B cell (primary cell): ENCODE measurements at regions not wholly inside any gene's neighbourhood (a gene's known extent, or its start where the extent isn't known, plus 50 kb on each side); places are given as distances from the start of the nearest gene placed in this dataset.

ENCODE experiments used
- ATAC-seq: fragments of 200-7000 bp; cut with Tn5 transposase; one replicate; pipeline ENCODE4 v1.10.0; 2021; ENCODE audit warnings: low read depth, mild to moderate bottlenecking, moderate number of reproducible peaks, moderate library complexity
- CTCF ChIA-PET: fragments of 350-600 bp; sonication (Branson Sonifier 250); formaldehyde crosslinking; loops from one replicate; lab custom pipeline; 2021; ENCODE audit warnings: antibody characterized with exemption, inconsistent platforms; lab: Charles Lee
- POLR2A ChIA-PET: fragments of 350-600 bp; sonication (Branson Sonifier 250); formaldehyde crosslinking; loops from one replicate; lab custom pipeline; 2021; ENCODE audit warnings: antibody characterized with exemption; lab: Charles Lee
- DNase-seq: peaks from one replicate; pipeline ENCODE4 v3.0.0; 2013
- H2AFZ ChIP-seq: 2 replicates; pipeline ENCODE4 v1.6.1; 2012; ENCODE audit warnings: mild to moderate bottlenecking, low read depth, low read length; ENCODE audit not compliant: insufficient read depth, poor library complexity, severe bottlenecking
- H3K27ac ChIP-seq, 2 donors: 1 replicate in 1 of 2; 2 replicates in 1 of 2; pipeline ENCODE4 v1.5.1; 2012 to 2013; ENCODE audit warnings: low read length in 2 of 2, mild to moderate bottlenecking in 2 of 2, moderate library complexity in 1 of 2
- H3K27me3 ChIP-seq, 4 experiments: fragments of 200-600 bp in 1 of 4; sonication (generic) in 1 of 4; replicated peaks in 1 of 4; 1 replicate in 2 of 4; 2 replicates in 2 of 4; pipeline versions ENCODE4 v1.6.1 to v1.7.0; 2013 to 2016; ENCODE audit warnings: low read length in 3 of 4, mild to moderate bottlenecking in 2 of 4, mixed read lengths in 1 of 4, moderate library complexity in 1 of 4; ENCODE audit not compliant: insufficient read depth in 4 of 4, control insufficient read depth in 3 of 4; ENCODE audit errors: control extremely low read depth in 1 of 4
- H3K36me3 ChIP-seq, 2 experiments: replicated peaks in 1 of 2; 1 replicate in 1 of 2; 2 replicates in 1 of 2; pipeline versions ENCODE4 v1.6.1 to v1.7.1; 2013; ENCODE audit warnings: low read length in 1 of 2; ENCODE audit not compliant: insufficient read depth in 2 of 2, control insufficient read depth in 1 of 2; ENCODE audit errors: control extremely low read depth in 1 of 2, extremely low read depth in 1 of 2
- H3K4me1 ChIP-seq, 2 donors: fragments of 200-600 bp in 1 of 2; sonication (generic) in 1 of 2; 1 replicate in 1 of 2; 2 replicates in 1 of 2; pipeline versions ENCODE4 v1.5.1 to v1.6.1; 2013 to 2017; ENCODE audit warnings: low read length in 2 of 2; ENCODE audit not compliant: control insufficient read depth in 2 of 2, insufficient read depth in 2 of 2
- H3K4me2 ChIP-seq: replicated peaks from 2 replicates; pipeline ENCODE3; 2012; ENCODE audit warnings: mild to moderate bottlenecking, low read depth, low read length; ENCODE audit not compliant: poor library complexity, severe bottlenecking
- H3K4me3 ChIP-seq, 5 experiments: fragments of 200-600 bp in 1 of 5; sonication (generic) in 1 of 5; 1 replicate in 3 of 5; 2 replicates in 2 of 5; pipeline versions ENCODE4 v1.5.1 to v1.7.0; 2011 to 2016; ENCODE audit warnings: low read length in 4 of 5, mild to moderate bottlenecking in 4 of 5, low read depth in 2 of 5, control low read depth in 1 of 5, moderate library complexity in 1 of 5; ENCODE audit not compliant: insufficient read depth in 1 of 5; ENCODE audit errors: control extremely low read depth in 1 of 5, extremely low read depth in 1 of 5
- H3K79me2 ChIP-seq: fragments of 200-600 bp; sonication (generic); one replicate; pipeline ENCODE4 v1.6.0; 2016; ENCODE audit warnings: low read length; ENCODE audit not compliant: control insufficient read depth, insufficient read depth
- H3K9ac ChIP-seq: fragments of 200-600 bp; sonication (generic); 2 replicates; pipeline ENCODE4 v1.6.1; 2017; ENCODE audit warnings: mild to moderate bottlenecking, low read length, moderate library complexity
- H3K9me3 ChIP-seq, 3 donors: one replicate each; pipeline versions ENCODE4 v1.6.1 to v1.7.1; 2013; ENCODE audit warnings: low read length in 2 of 3; ENCODE audit not compliant: control insufficient read depth in 2 of 3, insufficient read depth in 1 of 3; ENCODE audit errors: control extremely low read depth in 1 of 3
- H4K20me1 ChIP-seq: 2 replicates; pipeline ENCODE4 v1.6.0; 2012; ENCODE audit warnings: mild to moderate bottlenecking, low read length; ENCODE audit not compliant: insufficient read depth, control insufficient read depth, poor library complexity, severe bottlenecking
- H3K27ac Mint-ChIP-seq: one replicate; pipeline ENCODE4 v1.8.0; 2021; ENCODE audit warnings: mixed read lengths
- H3K27me3 Mint-ChIP-seq: one replicate; pipeline ENCODE4 v1.8.0; 2021; ENCODE audit warnings: mixed read lengths
- H3K4me1 Mint-ChIP-seq: one replicate; pipeline ENCODE4 v1.8.0; 2021; ENCODE audit warnings: mixed read lengths
- H3K4me3 Mint-ChIP-seq: one replicate; pipeline ENCODE4 v1.8.0; 2021; ENCODE audit warnings: mixed read lengths
- H3K9me3 Mint-ChIP-seq: one replicate; pipeline ENCODE4 v1.8.0; 2022; ENCODE audit warnings: mixed read lengths; ENCODE audit not compliant: insufficient read depth
- EZH2 ChIP-seq: IDR thresholded peaks from 2 replicates; pipeline ENCODE4 v1.6.1; 2012; ENCODE audit warnings: borderline replicate concordance, low read depth, mild to moderate bottlenecking, moderate library complexity, low read length; ENCODE audit not compliant: insufficient read depth, poor library complexity, severe bottlenecking
- WGBS: methylation state at CpG from one replicate; pipeline ENCODE4 v1.1.5; 2013; ENCODE audit warnings: missing lambda C conversion rate; ENCODE audit not compliant: insufficient coverage; 5-methylcytosine and 5-hydroxymethylcytosine counted together
- intact Hi-C: fragments of 100-400 bp; cut with micrococcal nuclease; formaldehyde crosslinking; loops from one replicate; pipeline ENCODE4 v1.10.0; 2022
- TF ChIP-seq, protein P1 (sequence below): fragments of 200-600 bp; IDR thresholded peaks from one replicate; pipeline ENCODE4 v1.8.0; 2022; ENCODE audit warnings: antibody characterized with exemption, mild to moderate bottlenecking

- Mint-ChIP-seq H3K4me3 (no peak overlapping the region), H3K27ac (no peak overlapping the region), H3K4me1 (no peaks in the 10 kb centered on the region), H3K27me3 (peaks cover 3% of the 10 kb centered on the region), H3K9me3 (peaks cover 2% of the 10 kb centered on the region)
- ChIA-PET POLR2A (no interaction called here), CTCF (no interaction called here)
- Histone ChIP-seq H4K20me1 (no peaks in the 10 kb centered on the region), H3K27ac (no peak overlapping the region), H3K9ac (no peak overlapping the region), H3K36me3 (no peaks in the 10 kb centered on the region), H3K79me2 (no peaks in the 10 kb centered on the region), H2AFZ (no peak overlapping the region), H3K4me2 (no peak overlapping the region), H3K9me3 (peaks cover 0 to 1% (median 0%) of the 10 kb centered on the region in 3 donors), H3K4me1 (no peaks in the 10 kb centered on the region), H3K4me3 (no peak overlapping the region), H3K27me3 (no peaks in the 10 kb centered on the region)
- ATAC-seq: no peak
- WGBS: no CpG with 5 or more reads among the region's 2 CpGs
- DNase-seq: no peak
- intact Hi-C loops: no loop called here
- TF ChIP-seq, protein P1, sequence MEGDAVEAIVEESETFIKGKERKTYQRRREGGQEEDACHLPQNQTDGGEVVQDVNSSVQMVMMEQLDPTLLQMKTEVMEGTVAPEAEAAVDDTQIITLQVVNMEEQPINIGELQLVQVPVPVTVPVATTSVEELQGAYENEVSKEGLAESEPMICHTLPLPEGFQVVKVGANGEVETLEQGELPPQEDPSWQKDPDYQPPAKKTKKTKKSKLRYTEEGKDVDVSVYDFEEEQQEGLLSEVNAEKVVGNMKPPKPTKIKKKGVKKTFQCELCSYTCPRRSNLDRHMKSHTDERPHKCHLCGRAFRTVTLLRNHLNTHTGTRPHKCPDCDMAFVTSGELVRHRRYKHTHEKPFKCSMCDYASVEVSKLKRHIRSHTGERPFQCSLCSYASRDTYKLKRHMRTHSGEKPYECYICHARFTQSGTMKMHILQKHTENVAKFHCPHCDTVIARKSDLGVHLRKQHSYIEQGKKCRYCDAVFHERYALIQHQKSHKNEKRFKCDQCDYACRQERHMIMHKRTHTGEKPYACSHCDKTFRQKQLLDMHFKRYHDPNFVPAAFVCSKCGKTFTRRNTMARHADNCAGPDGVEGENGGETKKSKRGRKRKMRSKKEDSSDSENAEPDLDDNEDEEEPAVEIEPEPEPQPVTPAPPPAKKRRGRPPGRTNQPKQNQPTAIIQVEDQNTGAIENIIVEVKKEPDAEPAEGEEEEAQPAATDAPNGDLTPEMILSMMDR: no peak
- TF ChIP-seq EZH2: no peak
Observed at GRCh38 chr2:226520723-226521122, 278.9 kb downstream of the IRS1 start.

- WGBS: no CpG with 5 or more reads among the region's 4 CpGs
- H3K4me1 Mint-ChIP-seq: no peaks in the 10 kb centered on the region
Observed at GRCh38 chr2:226515344-226516055, 284.1 kb downstream of the IRS1 start.

More at GRCh38 chr2:226515344-226516055, 284.1 kb downstream of the IRS1 start:
- no peak overlapping the region for H2AFZ ChIP-seq
- no peaks in the 10 kb centered on the region for H3K79me2 ChIP-seq
- TF ChIP-seq, protein P1: no peak
- no peak for TF ChIP-seq EZH2
- H3K27ac ChIP-seq: no peak overlapping the region
- ATAC-seq (no peak), DNase-seq (no peak)
- intact Hi-C loops: no loop called here
- no peak overlapping the region for H3K4me3 ChIP-seq
- ChIA-PET CTCF (no interaction called here), POLR2A (no interaction called here)
- no peaks in the 10 kb centered on the region for H3K36me3 ChIP-seq
- H3K4me1 ChIP-seq: no peaks in the 10 kb centered on the region
- Mint-ChIP-seq H3K9me3 (no peaks in the 10 kb centered on the region), H3K27ac (no peak overlapping the region), H3K4me3 (no peak overlapping the region), H3K27me3 (peaks cover 11% of the 10 kb centered on the region)
- peaks cover 0 to 1% (median 0%) of the 10 kb centered on the region in 3 donors for H3K9me3 ChIP-seq
- no peak overlapping the region for H3K9ac ChIP-seq
- no peak overlapping the region for H3K4me2 ChIP-seq
- no peaks in the 10 kb centered on the region for H3K27me3 ChIP-seq
- H4K20me1 ChIP-seq: no peaks in the 10 kb centered on the region
